M059J (cell line): ENCODE measurements at regions not wholly inside any gene's neighbourhood (a gene's known extent, or its start where the extent isn't known, plus 50 kb on each side); places are given as distances from the start of the nearest gene placed in this dataset.

ENCODE experiments used
- DNase-seq: peaks from one replicate; pipeline ENCODE4 v3.0.0-alpha.2; 2012; ENCODE audit warnings: low read depth

DNA sequence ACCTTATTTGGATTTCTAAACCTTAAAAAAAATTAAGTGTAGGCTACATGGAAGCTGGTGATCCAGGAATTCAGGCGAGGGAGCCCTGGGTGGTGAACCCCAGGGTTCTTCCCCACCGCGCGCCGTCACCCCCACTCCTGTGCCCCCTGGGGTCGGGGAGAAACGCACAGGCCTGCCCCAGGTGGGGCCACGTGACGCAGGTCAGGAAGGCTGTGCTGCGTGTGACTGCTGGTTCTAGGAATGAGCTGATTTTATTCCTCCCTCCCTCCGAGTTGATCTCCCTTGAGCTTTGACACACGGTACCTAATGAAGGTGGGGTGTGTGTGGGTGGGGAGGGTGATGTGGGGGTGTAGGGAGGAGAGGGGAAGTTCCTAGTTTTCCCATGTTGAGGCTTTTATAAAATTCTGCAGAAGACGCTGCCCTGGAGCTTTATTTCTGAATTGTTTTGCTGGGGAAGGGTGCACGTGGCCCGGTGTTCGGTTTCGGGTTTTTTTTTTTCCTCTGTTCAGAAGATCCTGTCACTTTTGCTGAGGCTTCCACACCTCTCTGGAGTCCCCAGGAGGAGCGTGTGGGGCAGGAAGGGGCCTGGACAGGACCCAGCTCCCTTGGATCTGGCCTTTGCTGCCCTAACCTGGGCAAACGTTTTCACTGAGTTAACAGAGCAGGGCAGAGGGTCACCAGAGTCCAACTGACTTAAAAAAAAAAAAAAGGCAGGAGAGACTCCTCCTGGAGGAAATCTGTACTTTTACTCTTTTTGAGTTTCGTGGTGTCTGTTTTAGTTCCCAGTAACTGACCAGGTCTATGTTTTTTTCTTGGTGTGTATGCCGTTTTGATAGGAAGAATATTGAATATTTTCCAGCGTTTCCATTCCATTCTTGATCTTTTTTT, 55.8 kb upstream of the GSE1 start:
- DNase-seq = peak; percentile 56

DNA sequence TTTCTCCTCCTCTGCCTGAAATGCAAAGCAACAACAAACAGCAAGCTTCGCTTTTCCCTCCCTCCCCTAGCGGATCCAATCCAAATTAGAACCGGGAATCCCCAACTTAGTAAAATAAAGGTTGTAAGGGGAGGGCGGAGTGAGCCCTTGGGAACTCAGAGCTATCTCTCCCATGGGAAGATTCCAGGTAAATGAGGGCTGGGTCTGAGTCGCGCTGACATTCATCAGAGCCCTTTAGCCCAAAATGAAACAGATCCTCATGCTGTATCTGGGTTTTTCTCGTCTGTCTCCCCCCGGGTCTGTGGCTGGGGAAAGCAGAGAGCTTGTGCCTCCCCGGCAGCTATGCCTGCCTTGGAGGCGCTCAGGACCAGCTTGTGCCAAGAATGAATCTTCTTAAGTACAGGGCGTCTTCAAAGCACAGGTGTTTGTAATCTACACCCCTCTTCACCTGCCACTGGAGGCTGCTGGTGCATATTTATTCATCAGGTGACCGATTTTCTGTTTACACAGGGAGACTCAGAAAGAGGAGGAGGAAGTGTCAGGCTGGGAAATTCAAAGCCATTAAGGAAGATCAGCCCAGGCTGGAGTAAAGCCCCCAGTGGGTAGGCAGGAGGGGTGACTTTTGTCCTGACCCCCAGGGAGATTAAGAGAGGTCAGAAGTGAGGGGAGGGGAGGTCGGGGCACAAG, 55.0 kb upstream of the GSE1 start:
- no peak for DNase-seq

DNA sequence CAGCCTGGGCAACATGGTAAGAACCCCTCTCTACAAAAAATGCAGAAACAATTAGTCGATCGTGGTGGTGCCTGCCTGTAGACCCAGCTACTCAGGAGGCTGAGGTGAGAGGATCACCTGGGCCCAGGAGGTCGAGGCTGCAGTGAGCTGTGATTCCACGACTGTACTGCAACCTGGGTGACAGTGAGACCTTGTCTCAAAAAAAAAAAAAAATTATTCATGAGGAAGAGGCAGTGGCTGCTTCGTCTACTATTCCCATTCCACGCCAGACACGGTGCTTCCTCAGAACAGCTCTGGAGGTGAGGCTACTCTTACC, 52.2 kb upstream of the GSE1 start:
- no peak for DNase-seq

DNA sequence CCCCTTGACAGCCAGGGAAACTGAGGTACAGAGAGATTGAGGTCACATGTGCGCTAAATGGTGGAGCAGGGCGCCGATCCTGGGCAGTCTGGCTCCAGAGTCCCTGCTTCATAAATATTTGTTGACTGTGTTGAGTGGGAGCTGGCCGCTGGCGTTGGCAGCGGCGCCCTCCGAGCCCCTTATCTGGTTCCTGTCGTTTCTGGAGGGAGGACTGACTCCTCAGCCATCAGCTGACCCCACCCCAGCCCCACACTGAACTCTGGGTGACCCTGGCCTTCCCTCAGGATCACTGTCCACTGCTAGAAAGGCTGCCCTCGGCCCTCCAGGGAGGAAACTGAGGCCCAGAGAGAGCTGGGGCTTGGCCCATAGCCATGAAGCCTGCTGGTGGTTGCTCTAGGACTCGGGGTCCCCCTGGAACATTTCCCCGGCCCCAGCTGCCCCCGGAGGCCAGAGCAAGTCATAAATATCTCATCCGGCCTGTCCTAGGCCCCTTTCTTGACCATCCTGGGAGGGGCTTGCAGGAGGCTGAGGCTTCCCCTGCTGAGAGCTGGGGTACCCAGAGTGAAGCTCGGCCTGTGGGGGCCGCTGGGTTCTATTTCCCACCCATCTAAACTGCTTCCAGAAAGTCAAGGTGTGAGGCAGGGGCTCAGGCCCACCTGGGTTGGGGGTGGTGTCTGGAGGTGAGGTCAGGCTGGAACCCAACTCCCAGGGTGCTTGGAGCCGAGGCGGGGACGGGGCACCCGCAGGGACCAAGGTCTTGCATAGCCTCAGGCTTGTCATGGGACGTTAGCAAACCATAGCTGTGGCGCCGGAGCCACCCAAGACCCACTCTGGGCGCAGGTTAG, 51.7 kb upstream of the GSE1 start:
- no peak for DNase-seq

DNA sequence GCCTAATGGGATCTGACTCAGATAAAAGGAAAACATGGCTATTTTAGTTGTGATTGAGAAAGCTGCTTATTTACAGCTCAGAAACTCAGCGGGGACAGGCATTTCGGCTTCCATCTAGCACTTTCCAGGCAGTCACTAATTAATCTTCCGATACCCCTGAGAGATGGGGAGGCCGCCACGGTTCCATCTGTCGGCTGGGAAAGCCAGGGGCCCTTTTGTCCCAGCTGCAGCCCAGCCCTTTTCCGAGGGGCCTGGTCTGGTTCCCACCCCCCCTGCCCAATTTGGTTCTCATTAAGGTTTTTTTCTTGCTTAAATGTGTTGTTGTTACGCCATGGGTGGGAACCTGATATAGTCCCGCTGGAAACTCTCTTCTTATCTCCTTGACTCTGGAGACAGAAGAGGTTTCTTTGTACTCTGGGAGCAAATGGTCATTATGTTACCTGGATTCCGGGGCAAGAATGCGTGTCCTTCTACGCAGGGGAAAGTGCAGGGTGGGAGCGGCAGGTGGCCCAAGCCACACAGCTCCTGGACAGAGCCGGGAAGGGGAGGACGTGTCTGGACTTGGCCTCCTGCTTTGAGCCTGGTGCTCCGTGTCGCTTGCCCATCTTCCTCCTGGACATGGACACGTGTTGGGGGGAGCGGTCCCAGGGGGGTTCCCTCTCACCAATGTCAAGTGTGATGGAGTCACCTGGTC, 50.9 kb upstream of the GSE1 start:
- DNase-seq = no peak

DNA sequence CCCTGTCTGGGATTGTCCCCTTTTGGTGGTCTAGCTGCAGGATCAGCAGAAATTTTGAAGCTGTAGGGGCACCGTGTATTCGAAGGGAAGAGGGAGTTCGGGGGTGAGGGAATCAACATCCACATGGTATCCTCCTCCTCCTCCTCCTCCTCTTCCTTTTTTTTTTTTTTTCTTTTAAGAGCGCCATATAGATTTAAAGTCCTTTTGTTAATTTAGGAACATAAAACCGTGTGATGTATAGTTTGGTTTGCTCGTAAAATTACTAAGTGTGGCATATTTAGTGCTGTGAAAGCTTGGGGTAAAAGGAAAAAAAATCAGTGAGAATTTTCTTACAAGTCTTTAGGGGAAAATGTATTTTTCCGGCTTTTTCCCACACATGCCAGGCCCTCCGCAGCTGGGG, 50.1 kb upstream of the GSE1 start:
- DNase-seq = no peak
